Endothelial cell of umbilical vein (primary cell): ENCODE measurements at regions not wholly inside any gene's neighbourhood (a gene's known extent, or its start where the extent isn't known, plus 50 kb on each side); places are given as distances from the start of the nearest gene placed in this dataset.

Source experiments
- BruUV-seq: library from RNA; stranded (reverse); fragments of 400-500 nt; replicated peaks from 2 replicates; lab custom pipeline; 2021; lab: Mats Ljungman, UMichigan
- CTCF ChIA-PET: fragments of 300-600, 350-600 bp; sonication (Branson Sonifier 250); formaldehyde crosslinking; loops from one replicate; lab custom pipeline; 2021; ENCODE audit warnings: antibody characterized with exemption, inconsistent platforms; lab: Charles Lee
- POLR2A ChIA-PET: fragments of 300-600, 350-600 bp; sonication (Branson Sonifier 250); formaldehyde crosslinking; loops from one replicate; lab custom pipeline; 2021; ENCODE audit warnings: antibody characterized with exemption, inconsistent platforms; lab: Charles Lee
- DNase-seq: peaks from one replicate; pipeline ENCODE4 v3.0.0-alpha.2; 2011; ENCODE audit warnings: low read depth, low spot score
- FAIRE-seq: peaks from 2 replicates; lab custom pipeline; 2011; peaks lifted over from hg19 to GRCh38; lab: Jason Lieb, UNC
- H2AFZ ChIP-seq: 2 replicates; pipeline ENCODE4 v1.6.0; 2012; ENCODE audit warnings: low read depth, low read length, control low read depth, inconsistent platforms
- H3K27ac ChIP-seq: 2 replicates; pipeline ENCODE4 v1.5.1; 2011; ENCODE audit warnings: low read depth, mild to moderate bottlenecking, control low read depth, low read length, moderate library complexity; ENCODE audit not compliant: insufficient read depth
- H3K27me3 ChIP-seq, 2 experiments: 2 replicates each; pipeline versions ENCODE4 v1.6.0 to v1.6.1; 2011; ENCODE audit warnings: low read length in 2 of 2, mixed read lengths in 1 of 2; ENCODE audit not compliant: control insufficient read depth in 2 of 2, insufficient read depth in 2 of 2
- H3K36me3 ChIP-seq, 2 experiments: 2 replicates in 1 of 2; 3 replicates in 1 of 2; pipeline ENCODE4 v1.5.1; 2011; ENCODE audit warnings: low read length in 2 of 2, mild to moderate bottlenecking in 1 of 2, moderate library complexity in 1 of 2; ENCODE audit not compliant: control insufficient read depth in 2 of 2, insufficient read depth in 2 of 2; ENCODE audit errors: extremely low read depth in 1 of 2
- H3K4me1 ChIP-seq: 3 replicates; pipeline ENCODE4 v1.5.1; 2011; ENCODE audit warnings: mild to moderate bottlenecking, low read length; ENCODE audit not compliant: control insufficient read depth, insufficient read depth; ENCODE audit errors: extremely low read depth
- H3K4me2 ChIP-seq: 2 replicates; pipeline ENCODE4 v1.6.1; 2011; ENCODE audit warnings: low read length, control low read depth, mixed read lengths; ENCODE audit not compliant: insufficient read depth
- H3K4me3 ChIP-seq, 3 experiments: fragments of 200-600 bp in 1 of 3; sonication (generic), shearing (Covaris generic) in 1 of 3; replicated peaks in 1 of 3; 2 replicates each; pipeline ENCODE4 v1.5.1; 2011 to 2016; ENCODE audit warnings: control low read depth in 3 of 3, low read length in 3 of 3, mild to moderate bottlenecking in 2 of 3, inconsistent platforms in 1 of 3, low read depth in 1 of 3, moderate library complexity in 1 of 3; ENCODE audit not compliant: insufficient read depth in 1 of 3
- H3K79me2 ChIP-seq: 2 replicates; pipeline ENCODE4 v1.6.0; 2012; ENCODE audit warnings: low read length, inconsistent platforms; ENCODE audit not compliant: control insufficient read depth, insufficient read depth
- H3K9ac ChIP-seq: replicated peaks from 2 replicates; pipeline ENCODE3; 2011; ENCODE audit warnings: low read length, control low read depth; ENCODE audit not compliant: insufficient read depth; ENCODE audit errors: extremely low read depth
- H3K9me1 ChIP-seq: replicated peaks from 3 replicates; pipeline ENCODE4 v1.6.0; 2011; ENCODE audit warnings: mild to moderate bottlenecking, low read length; ENCODE audit not compliant: control insufficient read depth, insufficient read depth; ENCODE audit errors: extremely low read depth
- H3K9me3 ChIP-seq: replicated peaks from 2 replicates; pipeline ENCODE4 v1.5.1; 2012; ENCODE audit warnings: low read length, inconsistent platforms; ENCODE audit not compliant: control insufficient read depth, insufficient read depth
- H4K20me1 ChIP-seq: replicated peaks from 2 replicates; pipeline ENCODE3; 2011; ENCODE audit warnings: mild to moderate bottlenecking, low read length; ENCODE audit not compliant: control insufficient read depth, insufficient read depth; ENCODE audit errors: extremely low read depth
- CTCF ChIP-seq, 2 donors: IDR thresholded peaks; 1 replicate in 1 of 2; 2 replicates in 1 of 2; pipeline ENCODE4 v1.5.1; 2011; ENCODE audit warnings: low read length in 2 of 2, mild to moderate bottlenecking in 2 of 2, moderate library complexity in 2 of 2, control low read depth in 1 of 2, inconsistent platforms in 1 of 2, low read depth in 1 of 2; ENCODE audit not compliant: insufficient read depth in 1 of 2; ENCODE audit errors: extremely low read depth in 1 of 2
- MYC ChIP-seq: IDR thresholded peaks from one replicate; pipeline ENCODE4 v1.6.1; 2011; ENCODE audit warnings: mild to moderate bottlenecking, low read depth, low read length
- dilution Hi-C: fragments of 300-500 bp; cut with MboI; formaldehyde crosslinking; loops from one replicate; pipeline ENCODE4 v1.15.0; 2019; ENCODE audit warnings: low sequenced_read_pairs; ENCODE audit not compliant: extremely low pct_ligation_motif_present
- intact Hi-C: fragments of 100-400 bp; cut with micrococcal nuclease; formaldehyde crosslinking; loops from one replicate; pipeline ENCODE4 v1.10.0; 2022

- no peaks in the 10 kb centered on the region for H3K36me3 ChIP-seq
- no TSS peak for BruUV-seq
- H3K9me3 ChIP-seq = no peaks in the 10 kb centered on the region
- H3K9me1 ChIP-seq = no peaks in the 10 kb centered on the region
- H3K4me3 ChIP-seq = no peak overlapping the region
- H3K79me2 ChIP-seq = no peaks in the 10 kb centered on the region
- dilution Hi-C loops (no loop called here), intact Hi-C loops (no loop called here)
- H3K4me1 ChIP-seq = no peaks in the 10 kb centered on the region
- no peak overlapping the region for H3K27ac ChIP-seq
- no peaks in the 10 kb centered on the region for H3K27me3 ChIP-seq
- ChIA-PET POLR2A (interaction anchor here (0.7 kb wide), 1 partner anchor 166 kb away, joined by 5 read pairs; no protein-coding TSS in a partner anchor), CTCF (interaction anchor here (1.4 kb wide), 1 partner anchor 18 kb away, joined by 3 read pairs; no protein-coding TSS in a partner anchor)
- no peak for TF ChIP-seq MYC
- FAIRE-seq (no peak), DNase-seq (no peak)
- H2AFZ ChIP-seq = no peak overlapping the region
- H3K4me2 ChIP-seq = no peak overlapping the region
- H3K9ac ChIP-seq = no peak overlapping the region
- no peaks in the 10 kb centered on the region for H4K20me1 ChIP-seq
These were observed 191.4 kb downstream of the PTGER3 start for GRCh38 chr1:70856201-70856600.

- Histone ChIP-seq H3K4me2 (no peak overlapping the region), H2AFZ (no peak overlapping the region), H3K9me3 (no peaks in the 10 kb centered on the region), H3K27me3 (no peaks in the 10 kb centered on the region), H3K4me3 (no peak overlapping the region), H3K4me1 (no peaks in the 10 kb centered on the region), H4K20me1 (no peaks in the 10 kb centered on the region), H3K36me3 (no peaks in the 10 kb centered on the region), H3K79me2 (no peaks in the 10 kb centered on the region), H3K9me1 (no peaks in the 10 kb centered on the region), H3K27ac (no peak overlapping the region), H3K9ac (no peak overlapping the region)
- ChIA-PET CTCF (no interaction called here), POLR2A (no interaction called here)
- no peak for TF ChIP-seq CTCF (IDR thresholded peaks at IDR 0.05; ENCODE audit: extremely low read depth in 1 of 2, insufficient read depth in 1 of 2, low read depth in 1 of 2, low read length in 2 of 2)
- dilution Hi-C loops = no loop called here
- DNase-seq = no peak
- no peak for FAIRE-seq
- no TSS peak for BruUV-seq
- intact Hi-C loops = no loop called here
These were observed 184.4 kb downstream of the PTGER3 start for GRCh38 chr1:70863239-70863638.
